Transverse colon (tissue), 4 donors: ENCODE measurements at regions not wholly inside any gene's neighbourhood (a gene's known extent, or its start where the extent isn't known, plus 50 kb on each side); places are given as distances from the start of the nearest gene placed in this dataset.
A peak's percentile ranks its signal among the peaks of the same experiment; 100 is the strongest.

Experiments used
- DNase-seq: peaks from one replicate; pipeline ENCODE4 v3.0.0-alpha.2; 2019
- H3K27ac ChIP-seq, 4 donors: fragments of 200-600 bp; sonication (generic); 2 replicates each; pipeline ENCODE4 v1.5.1; 2016 to 2018; ENCODE audit warnings: inconsistent platforms in 4 of 4
- H3K27me3 ChIP-seq: fragments of 200-600 bp; sonication (generic); 2 replicates; pipeline ENCODE4 v1.5.1; 2017; ENCODE audit warnings: inconsistent platforms
- H3K36me3 ChIP-seq, 4 donors: fragments of 200-600 bp; sonication (generic); 2 replicates each; pipeline ENCODE4 v1.5.1; 2017 to 2019; ENCODE audit warnings: inconsistent platforms in 4 of 4
- H3K4me1 ChIP-seq, 4 donors: fragments of 200-600 bp; sonication (generic); 2 replicates each; pipeline ENCODE4 v1.5.1; 2017 to 2020; ENCODE audit warnings: inconsistent platforms in 4 of 4
- H3K4me3 ChIP-seq, 4 donors: fragments of 200-600 bp; sonication (generic); 1 replicate in 1 of 4; 2 replicates in 3 of 4; pipeline versions ENCODE4 v1.5.1 to v1.6.1; 2017 to 2019; ENCODE audit warnings: inconsistent platforms in 4 of 4
- H3K9me3 ChIP-seq, 2 donors: fragments of 200-600 bp; sonication (generic); 2 replicates each; pipeline ENCODE4 v1.5.1; 2017 to 2019; ENCODE audit warnings: inconsistent platforms in 2 of 2
- EP300 ChIP-seq: sonication (generic); formaldehyde crosslinking; IDR thresholded peaks from one replicate; pipeline ENCODE4 v1.6.1; 2017; ENCODE audit warnings: antibody characterized with exemption, low read depth
- POLR2A ChIP-seq: fragments of 450-650 bp; IDR thresholded peaks from one replicate; pipeline ENCODE4 v1.6.1; 2016; ENCODE audit warnings: antibody characterized with exemption, mild to moderate bottlenecking, moderate library complexity
- POLR2AphosphoS5 ChIP-seq, 3 donors: sonication (generic); formaldehyde crosslinking; IDR thresholded peaks; one replicate each; pipeline ENCODE4 v1.6.1; 2016; ENCODE audit warnings: antibody characterized with exemption in 3 of 3
- WGBS, 2 donors: methylation state at CpG; one replicate each; pipeline ENCODE4 v1.1.5; 2018; ENCODE audit warnings: low coverage in 1 of 2; 5-methylcytosine and 5-hydroxymethylcytosine counted together
- in situ Hi-C, 4 donors: fragments of 200-750 bp; cut with MboI; loops; one replicate each; pipeline versions ENCODE4 v1.15.0 to v1.15.1; 2017; ENCODE audit warnings: low sequenced_read_pairs in 3 of 4, low pct_ligation_motif_present in 1 of 4, low pct_unique_long_range_greater_than_20kb in 1 of 4
- intact Hi-C: fragments of 100-400 bp; cut with DNase I; formaldehyde crosslinking; loops from one replicate; pipeline ENCODE4 v1.15.1; 2023; ENCODE audit warnings: low total_unique reads
- TF ChIP-seq, protein P1 (sequence below), 5 experiments: fragments of 200-600 bp in 3 of 5; fragments of 450-650 bp in 2 of 5; sonication (generic) in 3 of 5; IDR thresholded peaks; 1 replicate in 2 of 5; 2 replicates in 3 of 5; pipeline ENCODE4 v1.5.1; 2016 to 2017; ENCODE audit warnings: antibody characterized with exemption in 5 of 5, inconsistent platforms in 3 of 5, mild to moderate bottlenecking in 2 of 5, moderate library complexity in 1 of 5

DNA sequence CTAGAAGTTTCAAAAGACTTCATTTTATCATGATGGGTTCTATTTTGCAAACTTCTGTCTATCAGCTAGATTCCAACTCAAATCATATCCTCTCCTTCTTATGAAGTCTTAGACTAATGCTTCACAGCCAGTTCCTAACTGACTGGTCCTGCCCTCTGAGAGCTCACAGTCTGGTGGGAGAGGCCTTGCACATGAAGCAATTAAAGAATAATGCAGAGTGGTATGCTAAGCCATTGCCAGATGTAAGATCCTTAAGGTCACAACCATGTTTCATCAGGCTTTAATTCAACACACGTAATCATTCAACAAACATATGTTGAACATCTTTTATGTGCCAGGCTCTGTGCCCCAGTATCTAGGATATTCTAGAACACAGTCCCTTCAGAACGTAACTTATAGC, 125.8 kb upstream of the TMPO start:
- Histone ChIP-seq H3K4me3 (no peak overlapping the region), H3K9me3 (no peaks in the 10 kb centered on the region), H3K27ac (no peak overlapping the region), H3K36me3 (no peaks in the 10 kb centered on the region), H3K27me3 (peaks cover 4% of the 10 kb centered on the region), H3K4me1 (no peaks in the 10 kb centered on the region)
- WGBS, 2 donors = 80% methylated on average over 2 of the region's 2 CpGs; no CpG with 5 or more reads in 1 of the 2 donors
- in situ Hi-C loops = loop anchor here in 3 of 4 donors (25.0 kb wide), 4 partner anchors 1227 to 1827 kb away; no protein-coding TSS in a partner anchor
- TF ChIP-seq, protein P1, sequence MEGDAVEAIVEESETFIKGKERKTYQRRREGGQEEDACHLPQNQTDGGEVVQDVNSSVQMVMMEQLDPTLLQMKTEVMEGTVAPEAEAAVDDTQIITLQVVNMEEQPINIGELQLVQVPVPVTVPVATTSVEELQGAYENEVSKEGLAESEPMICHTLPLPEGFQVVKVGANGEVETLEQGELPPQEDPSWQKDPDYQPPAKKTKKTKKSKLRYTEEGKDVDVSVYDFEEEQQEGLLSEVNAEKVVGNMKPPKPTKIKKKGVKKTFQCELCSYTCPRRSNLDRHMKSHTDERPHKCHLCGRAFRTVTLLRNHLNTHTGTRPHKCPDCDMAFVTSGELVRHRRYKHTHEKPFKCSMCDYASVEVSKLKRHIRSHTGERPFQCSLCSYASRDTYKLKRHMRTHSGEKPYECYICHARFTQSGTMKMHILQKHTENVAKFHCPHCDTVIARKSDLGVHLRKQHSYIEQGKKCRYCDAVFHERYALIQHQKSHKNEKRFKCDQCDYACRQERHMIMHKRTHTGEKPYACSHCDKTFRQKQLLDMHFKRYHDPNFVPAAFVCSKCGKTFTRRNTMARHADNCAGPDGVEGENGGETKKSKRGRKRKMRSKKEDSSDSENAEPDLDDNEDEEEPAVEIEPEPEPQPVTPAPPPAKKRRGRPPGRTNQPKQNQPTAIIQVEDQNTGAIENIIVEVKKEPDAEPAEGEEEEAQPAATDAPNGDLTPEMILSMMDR (IDR thresholded peaks at IDR 0.05) = no peak
- TF ChIP-seq POLR2AphosphoS5 (IDR thresholded peaks at IDR 0.05) = no peak
- intact Hi-C loops = no loop called here
- DNase-seq = no peak

DNA sequence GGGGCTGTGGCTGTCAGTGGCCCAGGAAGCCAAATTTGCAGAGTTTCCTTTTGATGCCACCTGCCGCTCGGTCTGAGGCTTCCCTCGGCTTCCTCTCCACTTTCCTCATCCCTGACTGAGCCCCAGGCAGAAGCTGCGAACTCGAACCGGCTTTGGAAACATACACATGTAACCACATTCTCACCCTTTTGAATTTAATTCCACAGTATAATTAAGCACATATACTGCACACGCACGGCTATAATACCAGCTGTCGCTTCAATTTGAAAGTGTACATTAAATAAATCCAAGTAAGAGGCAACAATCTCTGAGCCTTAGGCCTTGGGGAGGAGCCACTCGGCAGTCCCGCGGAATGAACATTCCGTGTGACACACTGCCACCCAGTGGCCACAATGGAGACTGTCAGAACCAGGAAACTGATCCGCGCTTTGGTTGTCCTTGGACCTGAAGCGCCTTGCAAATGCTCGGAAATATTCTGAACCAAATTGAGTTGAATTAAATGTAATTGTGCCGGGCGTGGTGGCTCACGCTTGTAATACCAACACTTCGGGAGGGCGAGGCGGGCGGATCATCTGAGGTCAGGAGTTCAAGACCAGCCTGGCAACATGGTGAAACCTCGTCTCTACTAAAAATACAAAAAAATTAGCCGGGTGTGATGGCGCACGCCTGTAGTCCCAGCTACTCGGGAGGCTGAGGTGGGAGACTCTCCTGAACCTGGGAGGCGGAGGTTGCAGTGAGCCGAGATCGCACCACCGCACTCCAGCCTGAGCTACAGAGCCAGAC, 117.9 kb upstream of the TMPO start:
- 2 to 20% methylated on average over 7 to 33 of the region's 33 CpGs for WGBS, 2 donors
- in situ Hi-C loops = loop anchor here in 3 of 4 donors (25.0 kb wide), 4 partner anchors 1235 to 1835 kb away; no protein-coding TSS in a partner anchor

DNA sequence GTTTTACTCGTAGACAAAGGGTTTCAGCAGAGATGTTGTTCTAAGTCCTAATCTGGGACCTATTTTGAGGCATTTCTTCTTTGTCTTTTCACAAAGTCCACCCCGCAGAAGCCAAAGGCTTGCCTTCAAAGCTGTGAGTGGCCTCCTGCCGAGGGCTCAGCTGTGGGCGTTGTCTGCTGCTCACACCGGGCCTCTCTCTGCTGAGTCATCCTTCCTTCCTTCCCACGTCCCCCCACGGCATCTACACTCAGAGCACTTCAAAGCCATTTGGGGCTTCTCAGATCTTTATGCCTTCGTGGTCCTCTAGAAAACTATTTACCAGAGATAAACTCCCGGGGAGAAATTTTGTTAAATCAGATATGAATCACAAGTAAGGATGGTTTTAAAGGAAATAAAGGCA, 115.9 kb upstream of the TMPO start:
- no peaks in the 10 kb centered on the region for H3K9me3 ChIP-seq
- TF ChIP-seq POLR2AphosphoS5 (IDR thresholded peaks at IDR 0.05) (no peak), POLR2A (no peak), EP300 (no peak)
- TF ChIP-seq, protein P1 (IDR thresholded peaks at IDR 0.05) = no peak
- no peaks in the 10 kb centered on the region for H3K36me3 ChIP-seq
- intact Hi-C loops = no loop called here
- H3K27ac ChIP-seq = no peak overlapping the region
- H3K4me1 ChIP-seq = peaks cover 0 to 8% (median 4%) of the 10 kb centered on the region in 4 donors
- DNase-seq = no peak
- in situ Hi-C loops = loop anchor here in 3 of 4 donors (25.0 kb wide), 4 partner anchors 1237 to 1837 kb away; no protein-coding TSS in a partner anchor
- H3K27me3 ChIP-seq = no peaks in the 10 kb centered on the region
- no peak overlapping the region for H3K4me3 ChIP-seq
- WGBS, 2 donors = 20 to 45% methylated on average over 1 to 9 of the region's 9 CpGs

More for the DNA sequence above, 117.9 kb upstream of the TMPO start:
- DNase-seq = peak; percentile 88
- H3K27ac ChIP-seq = no peak overlapping the region
- H3K36me3 ChIP-seq = no peaks in the 10 kb centered on the region
- intact Hi-C loops = no loop called here
- no peaks in the 10 kb centered on the region for H3K9me3 ChIP-seq
- peak overlapping the region in 3 of 4 donors; percentile 24 to 47 (median 25) for H3K4me3 ChIP-seq
- no peaks in the 10 kb centered on the region for H3K27me3 ChIP-seq
- peaks cover 0 to 8% (median 4%) of the 10 kb centered on the region in 4 donors for H3K4me1 ChIP-seq
- TF ChIP-seq POLR2A (no peak), EP300 (no peak), POLR2AphosphoS5 (IDR thresholded peaks at IDR 0.05) (no peak)
- TF ChIP-seq, protein P1 (IDR thresholded peaks at IDR 0.05) = peak; percentile 86 to 91 (median 89)

DNA sequence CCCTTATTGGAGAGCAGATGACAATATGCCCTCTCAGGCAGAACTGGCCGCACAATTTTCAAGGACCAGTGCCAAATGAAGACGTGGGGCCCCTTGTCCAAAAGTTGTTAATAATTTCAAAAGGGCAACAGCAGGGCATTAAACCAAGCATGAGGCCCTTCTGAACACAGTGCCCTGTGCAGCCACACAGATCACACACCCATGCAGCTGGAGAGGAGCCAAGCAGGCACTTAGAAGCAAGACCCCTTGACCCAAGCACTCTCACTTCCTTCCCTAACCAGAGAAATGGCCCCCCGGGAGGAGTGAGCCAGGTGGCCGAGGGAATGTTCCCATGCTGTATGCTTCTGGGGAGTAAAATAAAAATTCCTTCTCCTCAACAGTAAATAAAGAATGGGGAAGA, 114.0 kb upstream of the TMPO start:
- no peak for DNase-seq
- in situ Hi-C loops = no loop called here
- H3K27ac ChIP-seq = no peak overlapping the region
- no peaks in the 10 kb centered on the region for H3K9me3 ChIP-seq
- H3K27me3 ChIP-seq = no peaks in the 10 kb centered on the region
- H3K4me1 ChIP-seq = peaks cover 0 to 8% (median 4%) of the 10 kb centered on the region in 4 donors
- TF ChIP-seq, protein P1 (IDR thresholded peaks at IDR 0.05) = no peak
- TF ChIP-seq EP300 (no peak), POLR2AphosphoS5 (IDR thresholded peaks at IDR 0.05) (no peak), POLR2A (no peak)
- intact Hi-C loops = no loop called here
- no peak overlapping the region for H3K4me3 ChIP-seq
- no peaks in the 10 kb centered on the region for H3K36me3 ChIP-seq
- 60% methylated on average over 4 of the region's 4 CpGs; no CpG with 5 or more reads in 1 of the 2 donors for WGBS, 2 donors
